GM23338 (cell line): ENCODE measurements at regions not wholly inside any gene's neighbourhood (a gene's known extent, or its start where the extent isn't known, plus 50 kb on each side); places are given as distances from the start of the nearest gene placed in this dataset.

ENCODE experiments used
- ATAC-seq: fragments of 200-7000 bp; cut with Tn5 transposase; 3 replicates; pipeline ENCODE4 v1.9.1; 2020
- DNase-seq: peaks from one replicate; pipeline ENCODE4 v3.0.0-alpha.2; 2015; ENCODE audit warnings: low spot score
- H2AFZ ChIP-seq: fragments of 200-600 bp; sonication (generic); 2 replicates; pipeline ENCODE4 v1.8.0; 2016; ENCODE audit warnings: antibody characterized with exemption, mild to moderate bottlenecking, moderate library complexity
- H3F3A ChIP-seq: fragments of 200-600 bp; sonication (generic); replicated peaks from 2 replicates; pipeline ENCODE4 v1.8.0; 2017; ENCODE audit warnings: antibody characterized with exemption, mixed run types, low read depth
- H3K27ac ChIP-seq: fragments of 200-600 bp; sonication (generic); 2 replicates; pipeline ENCODE4 v1.6.1; 2016; ENCODE audit warnings: low read depth
- H3K27me3 ChIP-seq: fragments of 200-600 bp; sonication (generic); 2 replicates; pipeline ENCODE4 v1.8.0; 2016; ENCODE audit warnings: mild to moderate bottlenecking, mixed run types, moderate library complexity; ENCODE audit not compliant: insufficient read depth
- H3K36me3 ChIP-seq: fragments of 200-600 bp; sonication (generic); 2 replicates; pipeline ENCODE4 v1.8.0; 2016; ENCODE audit warnings: mild to moderate bottlenecking; ENCODE audit not compliant: insufficient read depth
- H3K4me1 ChIP-seq: fragments of 200-600 bp; sonication (generic); 2 replicates; pipeline ENCODE4 v1.8.0; 2016; ENCODE audit warnings: mild to moderate bottlenecking, moderate library complexity; ENCODE audit not compliant: insufficient read depth
- H3K4me2 ChIP-seq: fragments of 200-600 bp; sonication (generic); 2 replicates; pipeline ENCODE4 v1.7.1; 2017; ENCODE audit warnings: mixed run types
- H3K4me3 ChIP-seq: fragments of 200-600 bp; sonication (generic); 2 replicates; pipeline ENCODE4 v1.6.1; 2016; ENCODE audit warnings: mixed run types
- H3K79me2 ChIP-seq: fragments of 200-600 bp; sonication (generic); replicated peaks from 2 replicates; pipeline ENCODE4 v1.8.0; 2017; ENCODE audit warnings: mild to moderate bottlenecking; ENCODE audit not compliant: insufficient read depth
- H3K9me2 ChIP-seq: fragments of 200-600 bp; sonication (generic); 2 replicates; pipeline ENCODE4 v1.8.0; 2017; ENCODE audit not compliant: insufficient read depth
- H4K20me1 ChIP-seq: fragments of 200-600 bp; sonication (generic); replicated peaks from 2 replicates; pipeline ENCODE4 v1.8.0; 2017; ENCODE audit warnings: mild to moderate bottlenecking; ENCODE audit not compliant: insufficient read depth
- H3K27ac Mint-ChIP-seq: 2 replicates; pipeline ENCODE4 v1.8.0; 2020; ENCODE audit warnings: inconsistent platforms, mild to moderate bottlenecking, moderate library complexity, mixed read lengths
- H3K27me3 Mint-ChIP-seq: 3 replicates; pipeline ENCODE4 v1.8.0; 2022; ENCODE audit warnings: low read depth, mild to moderate bottlenecking, moderate library complexity, mixed read lengths, inconsistent platforms; ENCODE audit not compliant: insufficient read depth, poor library complexity
- H3K36me3 Mint-ChIP-seq: 3 replicates; pipeline ENCODE4 v1.8.0; 2021; ENCODE audit warnings: low read depth, mild to moderate bottlenecking, inconsistent platforms, moderate library complexity, mixed read lengths
- H3K4me1 Mint-ChIP-seq: 3 replicates; pipeline ENCODE4 v1.8.0; 2020; ENCODE audit warnings: mild to moderate bottlenecking, inconsistent platforms, mixed read lengths
- H3K4me3 Mint-ChIP-seq: 3 replicates; pipeline ENCODE4 v1.8.0; 2021; ENCODE audit warnings: moderate library complexity, mild to moderate bottlenecking, inconsistent platforms, mixed read lengths
- H3K9me3 Mint-ChIP-seq: 3 replicates; pipeline ENCODE4 v1.8.0; 2020; ENCODE audit warnings: moderate library complexity, mild to moderate bottlenecking, inconsistent platforms, mixed read lengths
- CREB1 ChIP-seq: fragments of 250-450 bp; sonication (Bioruptor Pico); IDR thresholded peaks from 2 replicates; pipeline ENCODE4 v1.5.0; 2020; ENCODE audit warnings: low read depth, mild to moderate bottlenecking, moderate library complexity
- CTCF ChIP-seq, 2 experiments: fragments of 200-600 bp in 1 of 2; sonication (generic) in 1 of 2; conservative IDR thresholded peaks; 2 replicates each; pipeline versions ENCODE4 v1.5.1 to v1.6.1; 2016 to 2017; ENCODE audit warnings: antibody characterized with exemption in 2 of 2, low read depth in 2 of 2, mild to moderate bottlenecking in 2 of 2, moderate library complexity in 1 of 2
- EZH2 ChIP-seq: fragments of 200-600 bp; sonication (generic); IDR thresholded peaks from one replicate; pipeline ENCODE4 v1.8.0; 2017; ENCODE audit warnings: antibody characterized with exemption, mild to moderate bottlenecking, low read depth; ENCODE audit not compliant: unreplicated experiment
- JUNB ChIP-seq: IDR thresholded peaks from one replicate; pipeline ENCODE4 v1.6.1; 2016; ENCODE audit warnings: antibody characterized with exemption; ENCODE audit not compliant: unreplicated experiment
- NANOG ChIP-seq: IDR thresholded peaks from 2 replicates; pipeline ENCODE4 v1.6.1; 2016; ENCODE audit warnings: antibody characterized with exemption, borderline replicate concordance
- POLR2AphosphoS5 ChIP-seq: IDR thresholded peaks from 2 replicates; pipeline ENCODE4 v1.6.1; 2016; ENCODE audit warnings: antibody characterized with exemption, low read depth
- STAT1 ChIP-seq: IDR thresholded peaks from one replicate; pipeline ENCODE4 v1.6.1; 2016; ENCODE audit warnings: antibody characterized with exemption; ENCODE audit not compliant: unreplicated experiment
- ZNF114 ChIP-seq: fragments of 250-450 bp; sonication (Bioruptor Pico); IDR thresholded peaks from 2 replicates; pipeline ENCODE4 v1.5.0; 2020; ENCODE audit warnings: mild to moderate bottlenecking, moderate library complexity
- TF ChIP-seq, protein P1 (sequence below): IDR thresholded peaks from 2 replicates; pipeline ENCODE4 v1.6.1; 2016; ENCODE audit warnings: antibody characterized with exemption
- TF ChIP-seq, protein P2 (sequence below): fragments of 250-450 bp; sonication (Bioruptor Pico); IDR thresholded peaks from 2 replicates; pipeline ENCODE4 v1.5.0; 2020; ENCODE audit warnings: mild to moderate bottlenecking, moderate library complexity

GRCh38 chr2:66684289-66684688, 249.4 kb downstream of the MEIS1 start (continued):
- TF ChIP-seq CTCF (conservative IDR thresholded peaks at IDR 0.05; ENCODE audit: low read depth in 2 of 2) (no peak), EZH2 (no peak), STAT1 (no peak), NANOG (no peak)

DNA sequence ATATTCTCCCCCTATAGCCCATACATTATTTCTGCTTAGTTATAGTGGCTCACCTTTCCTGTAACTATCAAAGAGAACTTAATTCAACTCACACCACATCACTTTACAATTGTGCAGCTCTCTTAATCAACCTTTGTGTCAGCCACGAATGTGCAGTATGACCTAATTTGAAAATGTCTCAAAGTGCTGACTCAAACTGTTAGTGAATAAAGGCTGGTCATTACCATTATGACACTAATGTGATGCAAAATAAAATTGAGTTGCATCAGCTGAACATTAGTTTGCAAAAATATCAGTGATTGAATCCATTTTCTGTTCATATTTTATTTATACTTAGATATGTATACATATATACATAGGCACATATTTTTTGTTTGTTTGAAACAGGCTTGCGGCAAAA, 251.8 kb downstream of the MEIS1 start:
- DNase-seq (no peak), ATAC-seq (no peak)
- H3K4me1 ChIP-seq = peaks cover 66% of the 10 kb centered on the region
- H3K36me3 ChIP-seq = no peaks in the 10 kb centered on the region
- peak overlapping the region; percentile 66 for H3K4me2 ChIP-seq
- no peaks in the 10 kb centered on the region for H3K9me3 Mint-ChIP-seq
- peak overlapping the region; percentile 48 for H3K4me3 Mint-ChIP-seq
- no peaks in the 10 kb centered on the region for H3K9me2 ChIP-seq
- no peaks in the 10 kb centered on the region for H4K20me1 ChIP-seq
- H3K79me2 ChIP-seq = no peaks in the 10 kb centered on the region
- no peaks in the 10 kb centered on the region for H3K27me3 ChIP-seq
- H3K27ac Mint-ChIP-seq = peak overlapping the region; percentile 94
- no peak overlapping the region for H2AFZ ChIP-seq
- H3F3A ChIP-seq = no peaks in the 10 kb centered on the region
- peak overlapping the region; percentile 35; the same call in 1 of the 2 replicates for H3K27ac ChIP-seq
- peaks cover 78% of the 10 kb centered on the region for H3K4me1 Mint-ChIP-seq
- H3K4me3 ChIP-seq = peak overlapping the region; percentile 24
- no peaks in the 10 kb centered on the region for H3K36me3 Mint-ChIP-seq
- H3K27me3 Mint-ChIP-seq = no peaks in the 10 kb centered on the region
- TF ChIP-seq CTCF (conservative IDR thresholded peaks at IDR 0.05; ENCODE audit: low read depth in 2 of 2) = no peak
- no peak for TF ChIP-seq CREB1 (CRISPR knock-in tag)
- TF ChIP-seq, protein P1, sequence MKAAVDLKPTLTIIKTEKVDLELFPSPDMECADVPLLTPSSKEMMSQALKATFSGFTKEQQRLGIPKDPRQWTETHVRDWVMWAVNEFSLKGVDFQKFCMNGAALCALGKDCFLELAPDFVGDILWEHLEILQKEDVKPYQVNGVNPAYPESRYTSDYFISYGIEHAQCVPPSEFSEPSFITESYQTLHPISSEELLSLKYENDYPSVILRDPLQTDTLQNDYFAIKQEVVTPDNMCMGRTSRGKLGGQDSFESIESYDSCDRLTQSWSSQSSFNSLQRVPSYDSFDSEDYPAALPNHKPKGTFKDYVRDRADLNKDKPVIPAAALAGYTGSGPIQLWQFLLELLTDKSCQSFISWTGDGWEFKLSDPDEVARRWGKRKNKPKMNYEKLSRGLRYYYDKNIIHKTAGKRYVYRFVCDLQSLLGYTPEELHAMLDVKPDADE = no peak
- no peak for TF ChIP-seq ZNF114
- no peak for TF ChIP-seq JUNB
- TF ChIP-seq POLR2AphosphoS5 = no peak
- TF ChIP-seq, protein P2, sequence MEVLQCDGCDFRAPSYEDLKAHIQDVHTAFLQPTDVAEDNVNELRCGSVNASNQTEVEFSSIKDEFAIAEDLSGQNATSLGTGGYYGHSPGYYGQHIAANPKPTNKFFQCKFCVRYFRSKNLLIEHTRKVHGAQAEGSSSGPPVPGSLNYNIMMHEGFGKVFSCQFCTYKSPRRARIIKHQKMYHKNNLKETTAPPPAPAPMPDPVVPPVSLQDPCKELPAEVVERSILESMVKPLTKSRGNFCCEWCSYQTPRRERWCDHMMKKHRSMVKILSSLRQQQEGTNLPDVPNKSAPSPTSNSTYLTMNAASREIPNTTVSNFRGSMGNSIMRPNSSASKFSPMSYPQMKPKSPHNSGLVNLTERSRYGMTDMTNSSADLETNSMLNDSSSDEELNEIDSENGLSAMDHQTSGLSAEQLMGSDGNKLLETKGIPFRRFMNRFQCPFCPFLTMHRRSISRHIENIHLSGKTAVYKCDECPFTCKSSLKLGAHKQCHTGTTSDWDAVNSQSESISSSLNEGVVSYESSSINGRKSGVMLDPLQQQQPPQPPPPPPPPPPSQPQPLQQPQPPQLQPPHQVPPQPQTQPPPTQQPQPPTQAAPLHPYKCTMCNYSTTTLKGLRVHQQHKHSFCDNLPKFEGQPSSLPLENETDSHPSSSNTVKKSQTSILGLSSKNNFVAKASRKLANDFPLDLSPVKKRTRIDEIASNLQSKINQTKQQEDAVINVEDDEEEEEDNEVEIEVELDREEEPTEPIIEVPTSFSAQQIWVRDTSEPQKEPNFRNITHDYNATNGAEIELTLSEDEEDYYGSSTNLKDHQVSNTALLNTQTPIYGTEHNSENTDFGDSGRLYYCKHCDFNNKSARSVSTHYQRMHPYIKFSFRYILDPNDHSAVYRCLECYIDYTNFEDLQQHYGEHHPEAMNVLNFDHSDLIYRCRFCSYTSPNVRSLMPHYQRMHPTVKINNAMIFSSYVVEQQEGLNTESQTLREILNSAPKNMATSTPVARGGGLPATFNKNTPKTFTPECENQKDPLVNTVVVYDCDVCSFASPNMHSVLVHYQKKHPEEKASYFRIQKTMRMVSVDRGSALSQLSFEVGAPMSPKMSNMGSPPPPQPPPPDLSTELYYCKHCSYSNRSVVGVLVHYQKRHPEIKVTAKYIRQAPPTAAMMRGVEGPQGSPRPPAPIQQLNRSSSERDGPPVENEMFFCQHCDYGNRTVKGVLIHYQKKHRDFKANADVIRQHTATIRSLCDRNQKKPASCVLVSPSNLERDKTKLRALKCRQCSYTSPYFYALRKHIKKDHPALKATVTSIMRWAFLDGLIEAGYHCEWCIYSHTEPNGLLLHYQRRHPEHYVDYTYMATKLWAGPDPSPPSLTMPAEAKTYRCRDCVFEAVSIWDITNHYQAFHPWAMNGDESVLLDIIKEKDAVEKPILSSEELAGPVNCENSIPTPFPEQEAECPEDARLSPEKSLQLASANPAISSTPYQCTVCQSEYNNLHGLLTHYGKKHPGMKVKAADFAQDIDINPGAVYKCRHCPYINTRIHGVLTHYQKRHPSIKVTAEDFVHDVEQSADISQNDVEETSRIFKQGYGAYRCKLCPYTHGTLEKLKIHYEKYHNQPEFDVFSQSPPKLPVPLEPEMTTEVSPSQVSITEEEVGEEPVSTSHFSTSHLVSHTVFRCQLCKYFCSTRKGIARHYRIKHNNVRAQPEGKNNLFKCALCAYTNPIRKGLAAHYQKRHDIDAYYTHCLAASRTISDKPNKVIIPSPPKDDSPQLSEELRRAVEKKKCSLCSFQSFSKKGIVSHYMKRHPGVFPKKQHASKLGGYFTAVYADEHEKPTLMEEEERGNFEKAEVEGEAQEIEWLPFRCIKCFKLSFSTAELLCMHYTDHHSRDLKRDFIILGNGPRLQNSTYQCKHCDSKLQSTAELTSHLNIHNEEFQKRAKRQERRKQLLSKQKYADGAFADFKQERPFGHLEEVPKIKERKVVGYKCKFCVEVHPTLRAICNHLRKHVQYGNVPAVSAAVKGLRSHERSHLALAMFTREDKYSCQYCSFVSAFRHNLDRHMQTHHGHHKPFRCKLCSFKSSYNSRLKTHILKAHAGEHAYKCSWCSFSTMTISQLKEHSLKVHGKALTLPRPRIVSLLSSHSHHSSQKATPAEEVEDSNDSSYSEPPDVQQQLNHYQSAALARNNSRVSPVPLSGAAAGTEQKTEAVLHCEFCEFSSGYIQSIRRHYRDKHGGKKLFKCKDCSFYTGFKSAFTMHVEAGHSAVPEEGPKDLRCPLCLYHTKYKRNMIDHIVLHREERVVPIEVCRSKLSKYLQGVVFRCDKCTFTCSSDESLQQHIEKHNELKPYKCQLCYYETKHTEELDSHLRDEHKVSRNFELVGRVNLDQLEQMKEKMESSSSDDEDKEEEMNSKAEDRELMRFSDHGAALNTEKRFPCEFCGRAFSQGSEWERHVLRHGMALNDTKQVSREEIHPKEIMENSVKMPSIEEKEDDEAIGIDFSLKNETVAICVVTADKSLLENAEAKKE (CRISPR knock-in tag) = no peak
- TF ChIP-seq EZH2 = no peak
